Spleen (tissue), 11 donors: ENCODE measurements at regions not wholly inside any gene's neighbourhood (a gene's known extent, or its start where the extent isn't known, plus 50 kb on each side); places are given as distances from the start of the nearest gene placed in this dataset.

Source experiments
- DNase-seq: peaks from one replicate; pipeline ENCODE4 v3.0.0-alpha.2; 2020
- H3K27ac ChIP-seq, 8 donors: fragments of 200-600 bp; sonication (generic) in 7 of 8; 1 replicate in 4 of 8; 2 replicates in 4 of 8; pipeline versions ENCODE4 v1.5.0 to v1.8.0; 2016 to 2021; ENCODE audit warnings: inconsistent platforms in 4 of 8, mild to moderate bottlenecking in 4 of 8, moderate library complexity in 1 of 8
- H3K27me3 ChIP-seq, 7 donors: fragments of 200-600 bp; sonication (generic) in 6 of 7; replicated peaks in 1 of 7; 1 replicate in 4 of 7; 2 replicates in 3 of 7; pipeline versions ENCODE4 v1.5.0 to v1.8.0; 2016 to 2021; ENCODE audit warnings: inconsistent platforms in 3 of 7, mild to moderate bottlenecking in 1 of 7
- H3K36me3 ChIP-seq, 6 donors: fragments of 200-600 bp; sonication (generic) in 5 of 6; 1 replicate in 4 of 6; 2 replicates in 2 of 6; pipeline versions ENCODE4 v1.5.0 to v1.8.0; 2016 to 2021; ENCODE audit warnings: inconsistent platforms in 2 of 6
- H3K4me1 ChIP-seq, 6 donors: fragments of 200-600 bp; sonication (generic) in 5 of 6; 1 replicate in 3 of 6; 2 replicates in 3 of 6; pipeline versions ENCODE4 v1.5.0 to v1.8.0; 2016 to 2021; ENCODE audit warnings: inconsistent platforms in 3 of 6
- H3K4me3 ChIP-seq, 8 donors: fragments of 200-600 bp; sonication (generic) in 7 of 8; 1 replicate in 4 of 8; 2 replicates in 4 of 8; pipeline versions ENCODE4 v1.5.0 to v1.8.0; 2016 to 2021; ENCODE audit warnings: inconsistent platforms in 4 of 8, mild to moderate bottlenecking in 4 of 8, moderate library complexity in 2 of 8
- H3K9me3 ChIP-seq, 8 donors: fragments of 200-600 bp; sonication (generic) in 7 of 8; 1 replicate in 4 of 8; 2 replicates in 4 of 8; pipeline versions ENCODE4 v1.5.0 to v1.8.0; 2016 to 2021; ENCODE audit warnings: inconsistent platforms in 4 of 8
- POLR2A ChIP-seq, 3 donors: fragments of 450-650 bp; IDR thresholded peaks; one replicate each; pipeline ENCODE4 v1.5.1; 2017; ENCODE audit warnings: antibody characterized with exemption in 3 of 3, mild to moderate bottlenecking in 1 of 3
- POLR2AphosphoS5 ChIP-seq, 3 donors: sonication (generic); formaldehyde crosslinking; IDR thresholded peaks; one replicate each; pipeline ENCODE4 v1.5.1; 2017; ENCODE audit warnings: antibody characterized with exemption in 3 of 3
- WGBS, 5 donors: extraction: QIAGEN DNeasy Blood & Tissue Kit in 3 of 5; methylation state at CpG; one replicate each; pipeline versions ENCODE4 v1.1.5 to v1.1.7; 2013 to 2018; 5-methylcytosine and 5-hydroxymethylcytosine counted together
- intact Hi-C: fragments of 100-400 bp; cut with DNase I; formaldehyde crosslinking; loops from one replicate; pipeline ENCODE4 v1.15.0; 2023; ENCODE audit warnings: low total_unique reads
- TF ChIP-seq, protein P1 (sequence below), 11 experiments: fragments of 200-600 bp in 7 of 11; fragments of 450-650 bp in 4 of 11; sonication (generic) in 4 of 11; IDR thresholded peaks in 8 of 11; conservative IDR thresholded peaks in 3 of 11; 1 replicate in 7 of 11; 2 replicates in 4 of 11; pipeline versions ENCODE4 v1.4.0 to v1.8.0; 2016 to 2021; ENCODE audit warnings: antibody characterized with exemption in 11 of 11, inconsistent platforms in 4 of 11, mild to moderate bottlenecking in 1 of 11
- donor health status: healthy with polysubstance abuse.
- donor health status: DM: no; HTN: no; CAD: no; lungs with moderate emphysema.
- donor health status: DM: no; HTN: no; CAD: no.
- donor health status: Bipolar disorder and iron deficiency.
- donor health status: healthy.
- donor health status: DM: no; HTN: no; CAD: no.
- donor health status: DM: yes; HTN: yes; CAD: no.

DNA sequence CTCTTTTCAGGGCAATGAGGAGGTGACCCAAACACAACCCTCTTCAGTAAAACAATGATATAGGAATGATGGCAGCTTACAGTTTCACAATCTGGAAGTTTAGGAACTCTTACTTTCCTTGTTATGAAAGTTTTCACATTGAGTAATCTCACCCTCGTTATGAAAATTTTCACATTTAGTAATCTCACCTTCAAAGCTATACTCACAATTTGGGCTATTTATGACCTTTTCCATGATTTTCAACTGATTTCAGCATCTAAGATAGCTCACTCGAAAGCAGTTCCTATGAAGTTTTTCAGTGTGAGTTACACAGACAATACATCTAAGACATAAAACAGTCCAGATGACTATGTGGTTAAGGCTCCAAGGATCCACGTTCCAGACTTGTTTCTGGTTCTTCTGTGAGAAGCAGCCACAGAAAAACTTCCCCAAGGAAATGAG, 57.1 kb downstream of the FOXD1 start:
- WGBS, 5 donors: 40 to 58% (median 48%) methylated on average over 3 of the region's 3 CpGs
- TF ChIP-seq POLR2AphosphoS5 (IDR thresholded peaks at IDR 0.05): no peak
- TF ChIP-seq POLR2A (IDR thresholded peaks at IDR 0.05): no peak
- TF ChIP-seq, protein P1, sequence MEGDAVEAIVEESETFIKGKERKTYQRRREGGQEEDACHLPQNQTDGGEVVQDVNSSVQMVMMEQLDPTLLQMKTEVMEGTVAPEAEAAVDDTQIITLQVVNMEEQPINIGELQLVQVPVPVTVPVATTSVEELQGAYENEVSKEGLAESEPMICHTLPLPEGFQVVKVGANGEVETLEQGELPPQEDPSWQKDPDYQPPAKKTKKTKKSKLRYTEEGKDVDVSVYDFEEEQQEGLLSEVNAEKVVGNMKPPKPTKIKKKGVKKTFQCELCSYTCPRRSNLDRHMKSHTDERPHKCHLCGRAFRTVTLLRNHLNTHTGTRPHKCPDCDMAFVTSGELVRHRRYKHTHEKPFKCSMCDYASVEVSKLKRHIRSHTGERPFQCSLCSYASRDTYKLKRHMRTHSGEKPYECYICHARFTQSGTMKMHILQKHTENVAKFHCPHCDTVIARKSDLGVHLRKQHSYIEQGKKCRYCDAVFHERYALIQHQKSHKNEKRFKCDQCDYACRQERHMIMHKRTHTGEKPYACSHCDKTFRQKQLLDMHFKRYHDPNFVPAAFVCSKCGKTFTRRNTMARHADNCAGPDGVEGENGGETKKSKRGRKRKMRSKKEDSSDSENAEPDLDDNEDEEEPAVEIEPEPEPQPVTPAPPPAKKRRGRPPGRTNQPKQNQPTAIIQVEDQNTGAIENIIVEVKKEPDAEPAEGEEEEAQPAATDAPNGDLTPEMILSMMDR (IDR thresholded peaks at IDR 0.05 in 8 of 11, conservative IDR thresholded peaks at IDR 0.05 in 3 of 11): no peak
- Histone ChIP-seq H3K36me3 (no peaks in the 10 kb centered on the region), H3K27me3 (peaks cover 0 to 32% (median 0%) of the 10 kb centered on the region in 7 donors), H3K9me3 (peaks cover 0 to 2% (median 0%) of the 10 kb centered on the region in 8 donors), H3K4me3 (no peak overlapping the region), H3K27ac (no peak overlapping the region), H3K4me1 (peaks cover 0 to 25% (median 5%) of the 10 kb centered on the region in 6 donors)
- intact Hi-C loops: no loop called here
- no peak for DNase-seq

- H3K27ac ChIP-seq: no peak overlapping the region
- TF ChIP-seq POLR2AphosphoS5 (IDR thresholded peaks at IDR 0.05) (no peak), POLR2A (IDR thresholded peaks at IDR 0.05) (no peak)
- TF ChIP-seq, protein P1 (IDR thresholded peaks at IDR 0.05 in 8 of 11, conservative IDR thresholded peaks at IDR 0.05 in 3 of 11): no peak
- intact Hi-C loops: no loop called here
- DNase-seq: no peak
- no peaks in the 10 kb centered on the region for H3K36me3 ChIP-seq
- WGBS, 5 donors: 57 to 79% (median 69%) methylated on average over 2 of the region's 2 CpGs
- peaks cover 0 to 27% (median 5%) of the 10 kb centered on the region in 6 donors for H3K4me1 ChIP-seq
- no peak overlapping the region for H3K4me3 ChIP-seq
- peaks cover 0 to 7% (median 2%) of the 10 kb centered on the region in 8 donors for H3K9me3 ChIP-seq
- H3K27me3 ChIP-seq: peaks cover 0 to 29% (median 0%) of the 10 kb centered on the region in 7 donors
These were observed 57.6 kb downstream of the FOXD1 start for GRCh38 chr5:73390972-73391371.

DNA sequence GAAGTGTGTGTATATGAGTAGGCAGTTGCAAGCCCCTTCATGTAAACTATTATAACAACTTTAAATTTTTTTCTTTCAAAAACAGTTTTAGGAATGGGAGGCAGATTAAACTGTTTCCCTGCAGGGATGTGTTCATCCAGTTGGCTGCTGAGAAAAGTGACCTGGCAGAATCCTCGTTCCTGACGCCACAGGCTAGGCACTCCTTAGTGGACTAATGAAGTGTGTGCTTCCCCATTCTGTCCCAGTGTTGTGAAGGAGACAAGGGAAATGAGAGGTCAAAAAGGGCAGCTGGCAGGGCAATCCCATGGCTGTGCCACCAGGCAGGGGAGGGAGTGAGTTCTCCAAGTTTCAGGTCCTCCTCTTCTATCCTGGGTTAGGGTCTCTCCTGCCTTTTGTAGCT, 59.8 kb downstream of the FOXD1 start:
- 63 to 87% (median 83%) methylated on average over 2 of the region's 2 CpGs for WGBS, 5 donors
- H3K4me1 ChIP-seq: peaks cover 0 to 27% (median 5%) of the 10 kb centered on the region in 6 donors
- no peak overlapping the region for H3K4me3 ChIP-seq
- no peak overlapping the region for H3K27ac ChIP-seq
- no peak for DNase-seq
- peaks cover 8 to 30% (median 21%) of the 10 kb centered on the region in 8 donors for H3K9me3 ChIP-seq
- H3K27me3 ChIP-seq: peaks cover 0 to 31% (median 2%) of the 10 kb centered on the region in 7 donors
- intact Hi-C loops: no loop called here
- no peaks in the 10 kb centered on the region for H3K36me3 ChIP-seq
- TF ChIP-seq POLR2AphosphoS5 (IDR thresholded peaks at IDR 0.05) (no peak), POLR2A (IDR thresholded peaks at IDR 0.05) (no peak)
- TF ChIP-seq, protein P1 (IDR thresholded peaks at IDR 0.05 in 8 of 11, conservative IDR thresholded peaks at IDR 0.05 in 3 of 11): no peak

GRCh38 chr5:73388306-73388684, 60.3 kb downstream of the FOXD1 start:
- Histone ChIP-seq H3K4me3 (no peak overlapping the region), H3K27ac (peak overlapping the region in 1 of 8 donors; percentile 26), H3K4me1 (peaks cover 0 to 27% (median 5%) of the 10 kb centered on the region in 6 donors), H3K36me3 (no peaks in the 10 kb centered on the region), H3K27me3 (peaks cover 2 to 36% (median 7%) of the 10 kb centered on the region in 7 donors), H3K9me3 (peaks cover 8 to 34% (median 23%) of the 10 kb centered on the region in 8 donors)
- WGBS, 5 donors: 80 to 88% (median 82%) methylated on average over 4 of the region's 4 CpGs
- TF ChIP-seq, protein P1 (IDR thresholded peaks at IDR 0.05 in 8 of 11, conservative IDR thresholded peaks at IDR 0.05 in 3 of 11): no peak
- TF ChIP-seq POLR2A (IDR thresholded peaks at IDR 0.05) (no peak), POLR2AphosphoS5 (IDR thresholded peaks at IDR 0.05) (no peak)
- intact Hi-C loops: no loop called here
- DNase-seq: no peak
